ENCODE measurements at regions not wholly inside any gene's neighbourhood (a gene's known extent, or its start where the extent isn't known, plus 50 kb on each side); places are given as distances from the start of the nearest gene placed in this dataset.

DNA sequence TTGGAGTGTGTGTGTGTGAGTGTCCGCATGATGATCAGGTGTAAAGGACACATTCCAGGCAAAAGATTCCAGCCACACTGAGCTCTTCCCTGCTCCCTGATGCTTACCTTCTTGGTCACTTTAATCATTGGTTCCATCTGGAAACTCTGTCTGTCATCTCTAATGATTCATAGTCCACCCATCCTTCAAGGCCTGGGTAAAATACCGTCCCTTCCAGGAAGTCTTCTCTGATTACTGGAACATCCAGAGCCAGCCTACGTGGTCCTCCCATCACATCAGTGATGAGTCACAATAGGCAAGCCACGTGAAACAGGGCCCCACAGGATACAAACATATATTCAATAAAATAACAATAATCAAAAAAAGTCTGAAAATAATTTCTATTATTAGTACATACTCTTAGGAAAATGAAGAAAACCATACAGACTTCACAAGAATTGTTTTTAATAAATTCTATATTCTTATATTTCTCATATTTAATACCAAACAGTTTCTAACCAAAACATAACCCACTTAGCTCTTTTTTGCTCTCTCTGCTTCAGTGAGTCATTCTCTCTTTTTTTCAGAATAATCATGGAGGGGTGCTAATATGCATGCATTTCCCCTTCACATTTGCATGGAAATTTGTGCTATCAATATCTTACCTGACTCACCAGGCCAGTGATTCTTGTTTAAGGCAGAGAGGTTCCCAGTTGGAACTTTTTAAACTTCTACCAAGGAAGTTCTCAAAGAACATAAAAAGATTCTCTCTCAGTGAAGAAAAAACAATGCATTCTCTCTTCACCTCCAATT is 263.2 kb downstream of the TOX3 start:
- Histone ChIP-seq H3K27me3 (no peaks in the 10 kb centered on the region), H3K36me3 (no peaks in the 10 kb centered on the region), H3K4me3 (no peak overlapping the region), H3K9me3 (no peaks in the 10 kb centered on the region), H3K27ac (no peak overlapping the region), H3K4me1 (no peaks in the 10 kb centered on the region)
- no peak for DNase-seq (ENCODE audit: low spot score in 2 of 2)
- intact Hi-C loops (cut with DNase I; ENCODE audit: low total_unique reads) = no loop called here
- TF ChIP-seq POLR2A (IDR thresholded peaks at IDR 0.05) (no peak), POLR2AphosphoS5 (IDR thresholded peaks at IDR 0.05) (no peak)
- TF ChIP-seq, protein P1, sequence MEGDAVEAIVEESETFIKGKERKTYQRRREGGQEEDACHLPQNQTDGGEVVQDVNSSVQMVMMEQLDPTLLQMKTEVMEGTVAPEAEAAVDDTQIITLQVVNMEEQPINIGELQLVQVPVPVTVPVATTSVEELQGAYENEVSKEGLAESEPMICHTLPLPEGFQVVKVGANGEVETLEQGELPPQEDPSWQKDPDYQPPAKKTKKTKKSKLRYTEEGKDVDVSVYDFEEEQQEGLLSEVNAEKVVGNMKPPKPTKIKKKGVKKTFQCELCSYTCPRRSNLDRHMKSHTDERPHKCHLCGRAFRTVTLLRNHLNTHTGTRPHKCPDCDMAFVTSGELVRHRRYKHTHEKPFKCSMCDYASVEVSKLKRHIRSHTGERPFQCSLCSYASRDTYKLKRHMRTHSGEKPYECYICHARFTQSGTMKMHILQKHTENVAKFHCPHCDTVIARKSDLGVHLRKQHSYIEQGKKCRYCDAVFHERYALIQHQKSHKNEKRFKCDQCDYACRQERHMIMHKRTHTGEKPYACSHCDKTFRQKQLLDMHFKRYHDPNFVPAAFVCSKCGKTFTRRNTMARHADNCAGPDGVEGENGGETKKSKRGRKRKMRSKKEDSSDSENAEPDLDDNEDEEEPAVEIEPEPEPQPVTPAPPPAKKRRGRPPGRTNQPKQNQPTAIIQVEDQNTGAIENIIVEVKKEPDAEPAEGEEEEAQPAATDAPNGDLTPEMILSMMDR (IDR thresholded peaks at IDR 0.05) = no peak

DNA sequence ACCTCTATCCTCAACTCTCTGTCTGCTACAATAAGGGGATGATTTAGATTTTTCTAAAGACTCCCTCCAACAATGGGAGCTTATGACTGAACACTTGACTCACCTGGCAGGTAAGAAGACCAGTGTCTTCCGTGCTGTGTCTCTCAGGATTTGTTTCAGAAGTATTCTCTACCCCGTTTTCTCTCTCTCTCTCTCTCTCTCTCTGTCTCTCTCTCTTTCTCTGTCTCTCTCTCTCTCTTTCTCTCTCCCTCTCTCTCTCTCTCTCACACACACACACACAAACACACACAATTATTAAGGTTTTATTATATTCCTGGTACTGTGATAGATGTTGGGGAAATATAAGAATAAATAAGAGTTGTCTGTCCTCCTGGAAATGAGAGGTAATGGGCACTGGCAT is 263.9 kb downstream of the TOX3 start:
- Histone ChIP-seq H3K36me3 (no peaks in the 10 kb centered on the region), H3K27ac (no peak overlapping the region), H3K4me3 (no peak overlapping the region), H3K27me3 (no peaks in the 10 kb centered on the region), H3K4me1 (no peaks in the 10 kb centered on the region), H3K9me3 (no peaks in the 10 kb centered on the region)
- intact Hi-C loops (cut with DNase I; ENCODE audit: low total_unique reads) = no loop called here
- no peak for DNase-seq (ENCODE audit: low spot score in 2 of 2)
- TF ChIP-seq POLR2A (IDR thresholded peaks at IDR 0.05) (no peak), POLR2AphosphoS5 (IDR thresholded peaks at IDR 0.05) (no peak)
- TF ChIP-seq, protein P1 (IDR thresholded peaks at IDR 0.05) = no peak

DNA sequence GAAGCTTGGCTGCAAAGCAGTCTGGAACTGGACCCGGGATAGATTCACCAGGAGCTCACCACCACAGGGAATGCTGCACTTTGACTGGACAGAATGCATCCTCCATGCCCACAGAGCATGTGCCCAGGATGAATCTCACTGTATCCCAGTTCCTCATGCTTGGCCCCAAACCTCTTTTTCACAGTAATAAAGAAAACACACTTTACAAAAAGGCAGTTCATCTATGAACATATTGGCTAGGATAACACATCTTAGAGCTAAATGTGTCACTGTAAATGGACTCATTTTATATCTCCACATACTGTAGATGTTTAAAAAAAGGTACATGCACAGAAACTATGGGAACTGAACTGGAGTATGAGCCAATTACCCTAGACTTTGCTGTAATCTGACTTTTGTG is 266.9 kb downstream of the TOX3 start:
- H3K9me3 ChIP-seq = no peaks in the 10 kb centered on the region
- no peak overlapping the region for H3K4me3 ChIP-seq
- intact Hi-C loops (cut with DNase I; ENCODE audit: low total_unique reads) = no loop called here
- TF ChIP-seq, protein P1 (IDR thresholded peaks at IDR 0.05) = no peak
- TF ChIP-seq POLR2AphosphoS5 (IDR thresholded peaks at IDR 0.05) (no peak), POLR2A (IDR thresholded peaks at IDR 0.05) (no peak)
- H3K27me3 ChIP-seq = no peaks in the 10 kb centered on the region
- H3K27ac ChIP-seq = no peak overlapping the region
- DNase-seq (ENCODE audit: low spot score in 2 of 2) = no peak
- no peaks in the 10 kb centered on the region for H3K4me1 ChIP-seq
- H3K36me3 ChIP-seq = no peaks in the 10 kb centered on the region

DNA sequence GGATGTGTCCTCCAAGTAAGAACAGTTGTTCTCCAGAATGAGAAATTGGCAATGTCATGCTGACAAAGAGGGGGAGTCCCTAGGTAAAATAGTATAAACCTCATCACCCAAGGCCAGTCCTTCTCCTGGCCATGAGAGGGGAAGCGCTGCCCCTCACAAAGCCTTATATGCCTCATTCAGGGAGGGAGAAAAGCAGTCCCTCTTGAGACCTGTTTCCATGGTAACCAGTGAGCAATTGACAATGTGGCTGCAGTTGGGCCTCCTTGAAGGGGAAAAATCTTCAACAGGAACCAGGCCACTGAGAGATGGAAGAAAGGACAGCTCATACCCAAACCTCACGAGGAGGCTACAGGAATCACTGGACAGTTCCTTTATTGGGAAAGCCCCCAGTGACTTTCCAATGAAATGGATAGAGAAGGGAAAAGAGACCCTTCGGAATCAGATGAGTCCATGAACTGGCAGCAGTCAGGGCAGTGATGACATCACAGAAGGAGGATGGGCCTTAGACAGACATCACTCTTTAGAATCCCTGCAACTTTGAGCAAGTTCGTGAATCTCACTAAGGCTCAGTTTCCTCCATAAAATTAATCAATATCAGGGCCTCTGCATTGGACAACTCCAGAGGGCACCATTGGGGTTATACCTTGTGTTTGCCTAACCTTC is 275.7 kb downstream of the TOX3 start:
- TF ChIP-seq, protein P1 (IDR thresholded peaks at IDR 0.05) = no peak
- TF ChIP-seq POLR2AphosphoS5 (IDR thresholded peaks at IDR 0.05) (no peak), POLR2A (IDR thresholded peaks at IDR 0.05) (no peak)
- Histone ChIP-seq H3K4me3 (no peak overlapping the region), H3K27me3 (no peaks in the 10 kb centered on the region), H3K36me3 (no peaks in the 10 kb centered on the region), H3K9me3 (no peaks in the 10 kb centered on the region), H3K27ac (no peak overlapping the region), H3K4me1 (no peaks in the 10 kb centered on the region)
- DNase-seq (ENCODE audit: low spot score in 2 of 2) = no peak
- intact Hi-C loops (cut with DNase I; ENCODE audit: low total_unique reads) = no loop called here

- H3K4me3 ChIP-seq = no peak overlapping the region
- H3K27me3 ChIP-seq = no peaks in the 10 kb centered on the region
- intact Hi-C loops (cut with DNase I; ENCODE audit: low total_unique reads) = no loop called here
- TF ChIP-seq POLR2A (IDR thresholded peaks at IDR 0.05) (no peak), POLR2AphosphoS5 (IDR thresholded peaks at IDR 0.05) (no peak)
- TF ChIP-seq, protein P1 (IDR thresholded peaks at IDR 0.05) = no peak
- H3K4me1 ChIP-seq = no peaks in the 10 kb centered on the region
- no peaks in the 10 kb centered on the region for H3K36me3 ChIP-seq
- no peak overlapping the region for H3K27ac ChIP-seq
- H3K9me3 ChIP-seq = no peaks in the 10 kb centered on the region
- DNase-seq (ENCODE audit: low spot score in 2 of 2) = no peak
These were observed 281.5 kb downstream of the TOX3 start for GRCh38 chr16:52265446-52265861.

All from breast epithelium (tissue), 4 donors.